Keratinocyte (primary cell): ENCODE measurements at regions not wholly inside any gene's neighbourhood (a gene's known extent, or its start where the extent isn't known, plus 50 kb on each side); places are given as distances from the start of the nearest gene placed in this dataset.

Experiments used
- DNase-seq: peaks from one replicate; pipeline ENCODE4 v3.0.0-alpha.2; 2011; ENCODE audit warnings: low read depth, missing footprints, low spot score
- FAIRE-seq: peaks from 2 replicates; lab custom pipeline; 2011; peaks lifted over from hg19 to GRCh38; lab: Jason Lieb, UNC
- H2AFZ ChIP-seq: 2 replicates; pipeline ENCODE4 v1.6.0; 2012; ENCODE audit warnings: low read length, control low read depth, inconsistent platforms; ENCODE audit not compliant: control insufficient read depth
- H3K27ac ChIP-seq: 2 replicates; pipeline ENCODE4 v1.5.1; 2011; ENCODE audit warnings: low read length; ENCODE audit not compliant: control insufficient read depth, insufficient read depth
- H3K27me3 ChIP-seq: 3 replicates; pipeline ENCODE4 v1.6.0; 2011; ENCODE audit warnings: low read length; ENCODE audit not compliant: control insufficient read depth, insufficient read depth; ENCODE audit errors: extremely low read depth
- H3K36me3 ChIP-seq, 2 experiments: 2 replicates in 1 of 2; 3 replicates in 1 of 2; pipeline ENCODE4 v1.5.1; 2011; ENCODE audit warnings: low read length in 2 of 2, mild to moderate bottlenecking in 1 of 2; ENCODE audit not compliant: control insufficient read depth in 2 of 2, insufficient read depth in 2 of 2; ENCODE audit errors: extremely low read depth in 1 of 2
- H3K4me1 ChIP-seq: 3 replicates; pipeline ENCODE4 v1.5.1; 2011; ENCODE audit warnings: low read length; ENCODE audit not compliant: control insufficient read depth, insufficient read depth; ENCODE audit errors: extremely low read depth
- H3K4me2 ChIP-seq: 3 replicates; pipeline ENCODE4 v1.6.0; 2011; ENCODE audit warnings: low read depth, low read length; ENCODE audit not compliant: control insufficient read depth, insufficient read depth; ENCODE audit errors: extremely low read depth
- H3K4me3 ChIP-seq, 3 experiments: fragments of 200-600 bp in 1 of 3; sonication (generic) in 1 of 3; 2 replicates in 2 of 3; 3 replicates in 1 of 3; pipeline ENCODE4 v1.5.1; 2011 to 2016; ENCODE audit warnings: low read length in 3 of 3, mild to moderate bottlenecking in 3 of 3, control low read depth in 2 of 3, inconsistent platforms in 1 of 3, low read depth in 1 of 3, mixed read lengths in 1 of 3, mixed run types in 1 of 3, moderate library complexity in 1 of 3; ENCODE audit not compliant: control insufficient read depth in 2 of 3, insufficient read depth in 2 of 3; ENCODE audit errors: extremely low read depth in 1 of 3
- H3K79me2 ChIP-seq: 2 replicates; pipeline ENCODE4 v1.6.0; 2012; ENCODE audit warnings: low read length; ENCODE audit not compliant: control insufficient read depth, insufficient read depth
- H3K9ac ChIP-seq: 3 replicates; pipeline ENCODE4 v1.6.0; 2011; ENCODE audit warnings: low read length; ENCODE audit not compliant: control insufficient read depth, insufficient read depth; ENCODE audit errors: extremely low read depth
- H3K9me1 ChIP-seq: 3 replicates; pipeline ENCODE4 v1.6.0; 2011; ENCODE audit warnings: low read length; ENCODE audit not compliant: control insufficient read depth, insufficient read depth; ENCODE audit errors: extremely low read depth
- H3K9me3 ChIP-seq: 2 replicates; pipeline ENCODE4 v1.5.1; 2012; ENCODE audit warnings: low read depth, low read length; ENCODE audit not compliant: control insufficient read depth
- H4K20me1 ChIP-seq: 3 replicates; pipeline ENCODE4 v1.6.0; 2011; ENCODE audit warnings: low read length; ENCODE audit not compliant: control insufficient read depth, insufficient read depth; ENCODE audit errors: extremely low read depth
- EZH2 ChIP-seq: IDR thresholded peaks from one replicate; pipeline ENCODE4 v1.6.1; 2012; ENCODE audit warnings: inconsistent platforms, mild to moderate bottlenecking, low read length, moderate library complexity
- dilution Hi-C: fragments of 300-500 bp; cut with MboI; formaldehyde crosslinking; loops from one replicate; pipeline ENCODE4 v1.7.0; 2020; ENCODE audit warnings: low sequenced_read_pairs; ENCODE audit not compliant: extremely low pct_ligation_motif_present
- TF ChIP-seq, protein P1 (sequence below), 3 experiments: IDR thresholded peaks in 1 of 3; conservative IDR thresholded peaks in 1 of 3; optimal IDR thresholded peaks in 1 of 3; 2 replicates in 2 of 3; 3 replicates in 1 of 3; pipeline versions ENCODE3 to v1.5.1; 2011; ENCODE audit warnings: low read length in 3 of 3, mild to moderate bottlenecking in 3 of 3, moderate library complexity in 2 of 3, control low read depth in 1 of 3, inconsistent platforms in 1 of 3; ENCODE audit not compliant: insufficient read depth in 2 of 3; ENCODE audit errors: extremely low read depth in 1 of 3

DNA sequence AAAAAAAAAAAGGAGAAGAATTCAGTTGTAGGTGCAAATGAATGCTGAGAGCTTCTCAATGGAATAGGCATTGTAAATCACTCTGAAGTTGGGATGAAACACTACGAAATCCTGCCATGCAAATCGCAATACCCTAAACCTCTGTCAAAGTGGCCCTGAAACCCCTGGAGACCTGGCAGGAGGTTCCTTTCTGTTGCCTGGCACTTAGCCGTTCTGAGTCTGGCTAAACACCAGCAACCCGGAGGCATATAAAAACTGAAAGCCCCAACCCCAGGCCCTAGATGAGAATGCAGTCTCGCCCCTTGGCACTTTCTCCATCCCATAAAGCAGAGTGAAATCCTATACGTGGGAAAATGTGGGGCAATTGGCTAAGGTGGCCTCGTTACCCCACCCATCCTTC lies 151.5 kb upstream of the PARP11 start:
- H3K4me3 ChIP-seq = no peak overlapping the region
- no peaks in the 10 kb centered on the region for H3K9me3 ChIP-seq
- dilution Hi-C loops = no loop called here
- H2AFZ ChIP-seq = no peak overlapping the region
- no peak for TF ChIP-seq EZH2
- TF ChIP-seq, protein P1, sequence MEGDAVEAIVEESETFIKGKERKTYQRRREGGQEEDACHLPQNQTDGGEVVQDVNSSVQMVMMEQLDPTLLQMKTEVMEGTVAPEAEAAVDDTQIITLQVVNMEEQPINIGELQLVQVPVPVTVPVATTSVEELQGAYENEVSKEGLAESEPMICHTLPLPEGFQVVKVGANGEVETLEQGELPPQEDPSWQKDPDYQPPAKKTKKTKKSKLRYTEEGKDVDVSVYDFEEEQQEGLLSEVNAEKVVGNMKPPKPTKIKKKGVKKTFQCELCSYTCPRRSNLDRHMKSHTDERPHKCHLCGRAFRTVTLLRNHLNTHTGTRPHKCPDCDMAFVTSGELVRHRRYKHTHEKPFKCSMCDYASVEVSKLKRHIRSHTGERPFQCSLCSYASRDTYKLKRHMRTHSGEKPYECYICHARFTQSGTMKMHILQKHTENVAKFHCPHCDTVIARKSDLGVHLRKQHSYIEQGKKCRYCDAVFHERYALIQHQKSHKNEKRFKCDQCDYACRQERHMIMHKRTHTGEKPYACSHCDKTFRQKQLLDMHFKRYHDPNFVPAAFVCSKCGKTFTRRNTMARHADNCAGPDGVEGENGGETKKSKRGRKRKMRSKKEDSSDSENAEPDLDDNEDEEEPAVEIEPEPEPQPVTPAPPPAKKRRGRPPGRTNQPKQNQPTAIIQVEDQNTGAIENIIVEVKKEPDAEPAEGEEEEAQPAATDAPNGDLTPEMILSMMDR (optimal IDR thresholded peaks at IDR 0.05 in 1 of 3, IDR thresholded peaks at IDR 0.05 in 1 of 3, conservative IDR thresholded peaks at IDR 0.05 in 1 of 3; ENCODE audit: extremely low read depth in 1 of 3, insufficient read depth in 2 of 3, low read length in 3 of 3) = no peak
- H3K79me2 ChIP-seq = no peaks in the 10 kb centered on the region
- FAIRE-seq = no peak
- H3K27me3 ChIP-seq = no peaks in the 10 kb centered on the region
- H3K27ac ChIP-seq = no peak overlapping the region
- H3K9ac ChIP-seq = no peak overlapping the region
- no peaks in the 10 kb centered on the region for H4K20me1 ChIP-seq
- no peaks in the 10 kb centered on the region for H3K9me1 ChIP-seq
- H3K4me2 ChIP-seq = no peak overlapping the region
- no peaks in the 10 kb centered on the region for H3K4me1 ChIP-seq
- DNase-seq = no peak
- no peaks in the 10 kb centered on the region for H3K36me3 ChIP-seq

DNA sequence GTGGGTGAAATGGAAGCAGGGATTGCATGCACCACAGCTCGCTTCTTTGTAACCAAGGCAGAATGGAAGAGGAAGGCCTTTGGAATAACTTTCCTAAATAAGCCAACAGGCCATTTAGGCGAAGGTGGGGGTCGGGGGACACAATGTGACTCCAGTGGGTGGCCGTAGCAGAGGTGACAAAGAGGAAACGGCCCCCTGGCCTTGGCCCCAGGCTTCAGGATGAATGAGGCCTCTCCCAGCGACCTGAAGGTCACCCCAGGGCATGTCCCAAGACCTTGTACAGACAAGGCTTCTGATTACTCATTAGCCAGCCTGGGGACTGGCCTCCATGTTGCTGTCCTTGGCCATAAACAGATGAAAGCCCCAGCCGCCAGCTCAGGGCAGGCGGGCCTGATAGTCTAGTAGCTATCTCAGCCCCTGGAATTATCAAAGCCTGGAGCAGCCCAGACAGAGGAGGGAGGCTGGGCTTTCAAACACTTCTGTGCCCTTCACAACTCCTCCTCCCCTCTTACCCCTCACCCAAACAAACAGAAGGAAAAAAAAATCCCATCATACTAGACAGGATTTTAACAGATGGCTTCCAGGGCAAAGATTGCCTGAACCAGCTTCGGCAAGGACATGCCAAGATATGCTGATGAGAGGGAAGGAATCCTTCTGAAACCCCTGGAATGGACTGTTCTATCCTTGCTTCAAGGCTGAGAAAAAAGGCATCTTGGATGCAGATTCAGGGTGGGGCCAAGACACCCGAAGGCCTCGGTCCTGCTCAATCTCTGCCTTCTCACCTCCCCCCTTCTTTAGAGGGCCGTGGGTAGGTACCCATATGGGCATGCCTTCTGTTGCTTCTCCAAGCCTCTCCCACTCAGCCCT lies 142.3 kb upstream of the PARP11 start:
- H3K9me1 ChIP-seq = no peaks in the 10 kb centered on the region
- dilution Hi-C loops = no loop called here

More for the DNA sequence above, 142.3 kb upstream of the PARP11 start:
- no peak overlapping the region for H3K27ac ChIP-seq
- H3K4me1 ChIP-seq = peaks cover 12% of the 10 kb centered on the region
- FAIRE-seq (no peak), DNase-seq (no peak)
- H3K27me3 ChIP-seq = no peaks in the 10 kb centered on the region
- H3K9ac ChIP-seq = no peak overlapping the region
- no peaks in the 10 kb centered on the region for H3K79me2 ChIP-seq
- TF ChIP-seq, protein P1 (optimal IDR thresholded peaks at IDR 0.05 in 1 of 3, IDR thresholded peaks at IDR 0.05 in 1 of 3, conservative IDR thresholded peaks at IDR 0.05 in 1 of 3; ENCODE audit: extremely low read depth in 1 of 3, insufficient read depth in 2 of 3, low read length in 3 of 3) = no peak
- no peak for TF ChIP-seq EZH2
- H2AFZ ChIP-seq = no peak overlapping the region
- no peak overlapping the region for H3K4me2 ChIP-seq
- no peaks in the 10 kb centered on the region for H3K36me3 ChIP-seq
- no peak overlapping the region for H3K4me3 ChIP-seq
- H3K9me3 ChIP-seq = no peaks in the 10 kb centered on the region
- H4K20me1 ChIP-seq = no peaks in the 10 kb centered on the region
